ENCODE measurements at regions not wholly inside any gene's neighbourhood (a gene's known extent, or its start where the extent isn't known, plus 50 kb on each side); places are given as distances from the start of the nearest gene placed in this dataset.

DNA sequence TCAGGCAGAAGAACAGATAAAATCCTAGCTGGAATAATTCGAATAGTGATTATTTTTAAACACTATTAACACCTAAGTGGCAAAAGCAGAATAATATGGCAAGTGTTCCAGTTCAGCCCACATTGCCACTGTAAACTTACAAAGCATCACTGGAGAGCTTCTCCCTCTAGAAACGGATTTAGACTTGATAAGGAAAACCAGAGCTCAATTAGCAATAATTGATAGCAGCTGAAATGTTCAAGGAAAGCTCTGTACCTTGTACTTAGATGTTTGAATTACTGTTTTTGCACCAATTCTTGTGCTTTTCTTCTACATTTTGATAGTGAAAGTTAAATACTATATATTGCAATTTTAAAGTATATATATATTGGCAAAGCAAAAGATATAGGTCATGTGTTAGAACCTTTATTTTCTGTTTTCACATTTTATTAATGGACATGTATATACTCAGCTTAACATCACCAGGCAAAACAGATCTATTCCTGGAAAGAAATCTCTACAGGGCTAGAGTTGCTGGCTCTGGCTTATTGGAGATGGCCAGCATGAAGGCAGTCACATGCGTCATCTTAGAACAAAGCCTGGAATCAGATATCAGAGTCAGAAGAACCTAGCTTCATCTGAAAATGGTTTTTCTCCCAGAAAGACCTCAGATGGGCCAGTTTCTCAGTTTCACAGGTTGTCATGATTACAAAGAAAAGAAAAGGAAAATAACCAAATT, 149.1 kb upstream of the CTAGE1 start:
- H3K36me3 Mint-ChIP-seq, result no peaks in the 10 kb centered on the region
- peaks cover 18 to 26% of the 10 kb centered on the region in 2 donors for H3K27me3 Mint-ChIP-seq
- Histone ChIP-seq H3K4me1 (ENCODE audit: control insufficient read depth in 1 of 2, extremely low read depth in 1 of 2, insufficient read depth in 2 of 2, low read length in 2 of 2) (no peaks in the 10 kb centered on the region), H3K4me3 (ENCODE audit: control insufficient read depth in 1 of 2, extremely low read depth in 1 of 2, low read length in 1 of 2) (no peak overlapping the region), H3K36me3 (ENCODE audit: control insufficient read depth in 2 of 2, extremely low read depth in 1 of 2, insufficient read depth in 1 of 2, low read length in 1 of 2) (no peaks in the 10 kb centered on the region), H3K27me3 (replicated peaks in 1 of 2; ENCODE audit: control insufficient read depth in 2 of 2, extremely low read depth in 1 of 2, insufficient read depth in 2 of 2, low read length in 1 of 2) (peaks cover 4 to 12% of the 10 kb centered on the region in 2 experiments), H3K9me3 (no peaks in the 10 kb centered on the region), H3K27ac (ENCODE audit: low read length) (no peak overlapping the region)
- H3K4me3 Mint-ChIP-seq, result no peak overlapping the region
- DNase-seq (no peak), ATAC-seq (replicated peaks in 1 of 4) (no peak)
- peaks cover 0 to 4% (median 0%) of the 10 kb centered on the region in 3 donors for H3K9me3 Mint-ChIP-seq
- CTCF ChIA-PET, result no interaction called here
- no peaks in the 10 kb centered on the region for H3K4me1 Mint-ChIP-seq
- POLR2A ChIA-PET, result no interaction called here
- no peak overlapping the region for H3K27ac Mint-ChIP-seq
- WGBS (ENCODE audit: insufficient coverage), result 100% methylated on average over 1 of the region's 3 CpGs

GRCh38 chr18:22567794-22568193, 150.1 kb upstream of the CTAGE1 start:
- Histone ChIP-seq H3K4me3 (ENCODE audit: control insufficient read depth in 1 of 2, extremely low read depth in 1 of 2, low read length in 1 of 2) (no peak overlapping the region), H3K27me3 (replicated peaks in 1 of 2; ENCODE audit: control insufficient read depth in 2 of 2, extremely low read depth in 1 of 2, insufficient read depth in 2 of 2, low read length in 1 of 2) (peaks cover 4 to 12% of the 10 kb centered on the region in 2 experiments), H3K27ac (ENCODE audit: low read length) (no peak overlapping the region), H3K36me3 (ENCODE audit: control insufficient read depth in 2 of 2, extremely low read depth in 1 of 2, insufficient read depth in 1 of 2, low read length in 1 of 2) (no peaks in the 10 kb centered on the region), H3K4me1 (ENCODE audit: control insufficient read depth in 1 of 2, extremely low read depth in 1 of 2, insufficient read depth in 2 of 2, low read length in 2 of 2) (no peaks in the 10 kb centered on the region), H3K9me3 (no peaks in the 10 kb centered on the region)
- Mint-ChIP-seq H3K36me3 (no peaks in the 10 kb centered on the region), H3K4me3 (no peak overlapping the region), H3K27me3 (peaks cover 12 to 21% of the 10 kb centered on the region in 2 donors), H3K9me3 (peaks cover 0 to 4% (median 0%) of the 10 kb centered on the region in 3 donors), H3K4me1 (no peaks in the 10 kb centered on the region), H3K27ac (no peak overlapping the region)
- DNase-seq (no peak), ATAC-seq (replicated peaks in 1 of 4) (no peak)
- ChIA-PET POLR2A (no interaction called here), CTCF (no interaction called here)

DNA sequence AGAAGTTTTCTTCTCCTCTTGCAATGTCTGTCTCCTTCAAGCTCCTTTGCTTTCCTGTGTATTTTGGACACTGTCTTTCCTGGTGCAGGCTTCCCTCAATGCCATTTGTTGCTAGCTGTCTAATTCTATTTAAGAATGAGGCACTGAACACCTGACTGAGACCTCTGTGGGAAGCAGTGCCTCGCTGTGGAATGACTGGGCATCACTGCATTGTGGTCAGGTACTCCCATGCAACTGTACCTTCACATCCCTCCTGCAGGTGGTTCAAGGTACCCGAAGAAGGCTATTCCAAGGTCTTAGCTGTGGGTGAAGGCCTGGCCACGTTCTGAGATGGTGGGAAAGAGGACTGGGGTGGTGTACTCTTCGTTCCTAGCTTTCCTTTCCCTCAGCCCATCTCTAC, 152.8 kb upstream of the CTAGE1 start:
- H3K4me1 ChIP-seq (ENCODE audit: control insufficient read depth in 1 of 2, extremely low read depth in 1 of 2, insufficient read depth in 2 of 2, low read length in 2 of 2), result no peaks in the 10 kb centered on the region
- H3K4me3 Mint-ChIP-seq, result no peak overlapping the region
- no peak for ATAC-seq (replicated peaks in 1 of 4)
- no peak overlapping the region for H3K27ac ChIP-seq (ENCODE audit: low read length)
- H3K27me3 ChIP-seq (replicated peaks in 1 of 2; ENCODE audit: control insufficient read depth in 2 of 2, extremely low read depth in 1 of 2, insufficient read depth in 2 of 2, low read length in 1 of 2), result peaks cover 2 to 4% of the 10 kb centered on the region in 2 experiments
- no peaks in the 10 kb centered on the region for H3K36me3 Mint-ChIP-seq
- no peak overlapping the region for H3K4me3 ChIP-seq (ENCODE audit: control insufficient read depth in 1 of 2, extremely low read depth in 1 of 2, low read length in 1 of 2)
- no peak for DNase-seq
- no peaks in the 10 kb centered on the region for H3K36me3 ChIP-seq (ENCODE audit: control insufficient read depth in 2 of 2, extremely low read depth in 1 of 2, insufficient read depth in 1 of 2, low read length in 1 of 2)
- POLR2A ChIA-PET, result no interaction called here
- no peak overlapping the region for H3K27ac Mint-ChIP-seq
- 29% methylated on average over 1 of the region's 4 CpGs for WGBS (ENCODE audit: insufficient coverage)
- no peaks in the 10 kb centered on the region for H3K9me3 ChIP-seq
- CTCF ChIA-PET, result no interaction called here
- no peaks in the 10 kb centered on the region for H3K4me1 Mint-ChIP-seq
- H3K27me3 Mint-ChIP-seq, result peaks cover 5 to 10% of the 10 kb centered on the region in 2 donors
- H3K9me3 Mint-ChIP-seq, result peaks cover 0 to 4% (median 0%) of the 10 kb centered on the region in 3 donors

DNA sequence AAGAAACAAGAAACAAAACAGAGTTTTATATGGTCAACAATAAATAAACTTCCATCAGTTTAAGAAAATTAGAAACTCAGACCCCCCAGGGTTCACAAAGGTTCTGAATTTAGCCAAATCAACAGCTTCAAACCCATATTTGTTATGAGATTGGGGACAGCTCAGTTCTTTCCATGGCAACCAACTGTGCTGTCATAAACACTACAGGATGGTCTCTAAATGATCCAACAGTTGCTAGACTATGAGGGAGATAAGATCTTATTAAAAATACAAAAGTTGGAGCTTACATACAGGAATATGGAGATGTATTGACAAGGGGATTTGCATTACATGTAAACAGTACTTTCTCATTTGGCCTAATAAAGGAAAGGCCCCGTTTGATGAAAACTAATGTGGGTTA, 154.6 kb upstream of the CTAGE1 start:
- H3K27me3 Mint-ChIP-seq, result peaks cover 0 to 6% of the 10 kb centered on the region in 2 donors

GRCh38 chr18:22579271-22579670, 161.6 kb upstream of the CTAGE1 start:
- peaks cover 0 to 8% of the 10 kb centered on the region in 2 experiments for H3K27me3 ChIP-seq (replicated peaks in 1 of 2; ENCODE audit: control insufficient read depth in 2 of 2, extremely low read depth in 1 of 2, insufficient read depth in 2 of 2, low read length in 1 of 2)
- POLR2A ChIA-PET, result no interaction called here
- H3K27ac ChIP-seq (ENCODE audit: low read length), result no peak overlapping the region
- ATAC-seq (replicated peaks in 1 of 4) (no peak), DNase-seq (no peak)
- Mint-ChIP-seq H3K9me3 (no peaks in the 10 kb centered on the region), H3K27ac (no peak overlapping the region), H3K27me3 (peaks cover 5 to 15% of the 10 kb centered on the region in 2 donors), H3K4me1 (no peaks in the 10 kb centered on the region), H3K4me3 (no peak overlapping the region), H3K36me3 (no peaks in the 10 kb centered on the region)
- 73% methylated on average over 4 of the region's 5 CpGs for WGBS (ENCODE audit: insufficient coverage)
- no peak overlapping the region for H3K4me3 ChIP-seq (ENCODE audit: control insufficient read depth in 1 of 2, extremely low read depth in 1 of 2, low read length in 1 of 2)
- H3K4me1 ChIP-seq (ENCODE audit: control insufficient read depth in 1 of 2, extremely low read depth in 1 of 2, insufficient read depth in 2 of 2, low read length in 2 of 2), result no peaks in the 10 kb centered on the region
- no peaks in the 10 kb centered on the region for H3K9me3 ChIP-seq
- CTCF ChIA-PET, result no interaction called here
- no peaks in the 10 kb centered on the region for H3K36me3 ChIP-seq (ENCODE audit: control insufficient read depth in 2 of 2, extremely low read depth in 1 of 2, insufficient read depth in 1 of 2, low read length in 1 of 2)

More for the DNA sequence above, 154.6 kb upstream of the CTAGE1 start:
- H3K4me3 Mint-ChIP-seq, result no peak overlapping the region
- CTCF ChIA-PET, result no interaction called here
- no peak for ATAC-seq (replicated peaks in 1 of 4)
- no peaks in the 10 kb centered on the region for H3K4me1 Mint-ChIP-seq
- POLR2A ChIA-PET, result interaction anchor here in 1 of 2 donors (0.6 kb wide), 1 partner anchor 289 kb away, joined by 3 read pairs; no protein-coding TSS in a partner anchor
- H3K9me3 Mint-ChIP-seq, result peaks cover 0 to 4% (median 0%) of the 10 kb centered on the region in 3 donors
- no peaks in the 10 kb centered on the region for H3K9me3 ChIP-seq
- no peak overlapping the region for H3K27ac ChIP-seq (ENCODE audit: low read length)
- H3K36me3 Mint-ChIP-seq, result no peaks in the 10 kb centered on the region
- H3K4me3 ChIP-seq (ENCODE audit: control insufficient read depth in 1 of 2, extremely low read depth in 1 of 2, low read length in 1 of 2), result no peak overlapping the region
- WGBS (ENCODE audit: insufficient coverage), result no CpG with 5 or more reads among the region's 1 CpG
- no peak for DNase-seq
- H3K36me3 ChIP-seq (ENCODE audit: control insufficient read depth in 2 of 2, extremely low read depth in 1 of 2, insufficient read depth in 1 of 2, low read length in 1 of 2), result no peaks in the 10 kb centered on the region
- no peak overlapping the region for H3K27ac Mint-ChIP-seq
- H3K27me3 ChIP-seq (replicated peaks in 1 of 2; ENCODE audit: control insufficient read depth in 2 of 2, extremely low read depth in 1 of 2, insufficient read depth in 2 of 2, low read length in 1 of 2), result peaks cover 0 to 2% of the 10 kb centered on the region in 2 experiments
- H3K4me1 ChIP-seq (ENCODE audit: control insufficient read depth in 1 of 2, extremely low read depth in 1 of 2, insufficient read depth in 2 of 2, low read length in 2 of 2), result no peaks in the 10 kb centered on the region

GRCh38 chr18:22585333-22585732, 167.6 kb upstream of the CTAGE1 start:
- no peak overlapping the region for H3K27ac Mint-ChIP-seq
- H3K9me3 Mint-ChIP-seq, result peaks cover 2 to 12% (median 3%) of the 10 kb centered on the region in 3 donors
- peaks cover 0 to 2% of the 10 kb centered on the region in 2 experiments for H3K27me3 ChIP-seq (replicated peaks in 1 of 2; ENCODE audit: control insufficient read depth in 2 of 2, extremely low read depth in 1 of 2, insufficient read depth in 2 of 2, low read length in 1 of 2)
- H3K4me1 ChIP-seq (ENCODE audit: control insufficient read depth in 1 of 2, extremely low read depth in 1 of 2, insufficient read depth in 2 of 2, low read length in 2 of 2), result no peaks in the 10 kb centered on the region
- H3K4me1 Mint-ChIP-seq, result no peaks in the 10 kb centered on the region
- no CpG with 5 or more reads among the region's 1 CpG for WGBS (ENCODE audit: insufficient coverage)
- no peaks in the 10 kb centered on the region for H3K36me3 ChIP-seq (ENCODE audit: control insufficient read depth in 2 of 2, extremely low read depth in 1 of 2, insufficient read depth in 1 of 2, low read length in 1 of 2)
- H3K27me3 Mint-ChIP-seq, result peaks cover 2 to 3% of the 10 kb centered on the region in 2 donors
- no peak for DNase-seq
- ChIA-PET POLR2A (no interaction called here), CTCF (no interaction called here)
- no peaks in the 10 kb centered on the region for H3K36me3 Mint-ChIP-seq
- ATAC-seq (replicated peaks in 1 of 4), result no peak
- no peak overlapping the region for H3K4me3 Mint-ChIP-seq
- H3K27ac ChIP-seq (ENCODE audit: low read length), result no peak overlapping the region
- no peak overlapping the region for H3K4me3 ChIP-seq (ENCODE audit: control insufficient read depth in 1 of 2, extremely low read depth in 1 of 2, low read length in 1 of 2)
- H3K9me3 ChIP-seq, result no peaks in the 10 kb centered on the region
